ENCODE measurements at regions not wholly inside any gene's neighbourhood (a gene's known extent, or its start where the extent isn't known, plus 50 kb on each side); places are given as distances from the start of the nearest gene placed in this dataset.
A peak's percentile ranks its signal among the peaks of the same experiment; 100 is the strongest.

GRCh38 chr14:42214981-42215491 is 608.4 kb downstream of the LRFN5 start:
- DNase-seq, result no peak
- H3K27me3 ChIP-seq, result no peaks in the 10 kb centered on the region
- H3K4me1 ChIP-seq, result no peaks in the 10 kb centered on the region
- intact Hi-C loops (cut with DNase I), result no loop called here
- no peak for TF ChIP-seq CTCF (IDR thresholded peaks at IDR 0.05)
- H3K4me3 ChIP-seq, result no peak overlapping the region
- no peaks in the 10 kb centered on the region for H3K9me3 ChIP-seq
- H3K27ac ChIP-seq, result no peak overlapping the region
- FAIRE-seq, result no peak
- peak in 1 of 4 donors; percentile 30 for ATAC-seq
- H3K36me3 ChIP-seq, result no peaks in the 10 kb centered on the region

- DNase-seq (no peak), ATAC-seq (no peak), FAIRE-seq (no peak)
- no peak for TF ChIP-seq CTCF (IDR thresholded peaks at IDR 0.05)
- Histone ChIP-seq H3K4me1 (no peaks in the 10 kb centered on the region), H3K27ac (no peak overlapping the region), H3K27me3 (no peaks in the 10 kb centered on the region), H3K9me3 (no peaks in the 10 kb centered on the region), H3K4me3 (no peak overlapping the region), H3K36me3 (no peaks in the 10 kb centered on the region)
- intact Hi-C loops (cut with DNase I), result no loop called here
- WGBS, 2 donors, result 41 to 52% methylated on average over 2 of the region's 2 CpGs
Observed at GRCh38 chr14:42200957-42201356, 594.3 kb downstream of the LRFN5 start.

- H3K4me1 ChIP-seq, result no peaks in the 10 kb centered on the region
Observed at GRCh38 chr14:42198010-42198409, 591.3 kb downstream of the LRFN5 start.

GRCh38 chr14:42192738-42193653 is 586.3 kb downstream of the LRFN5 start:
- no peak overlapping the region for H3K4me3 ChIP-seq
- H3K9me3 ChIP-seq, result no peaks in the 10 kb centered on the region
- WGBS, 2 donors, result 38 to 43% methylated on average over 4 of the region's 4 CpGs
- ATAC-seq, result peak in 2 of 4 donors; percentile 41 to 57
- no peak for DNase-seq
- H3K27ac ChIP-seq, result no peak overlapping the region
- FAIRE-seq, result no peak
- no peaks in the 10 kb centered on the region for H3K4me1 ChIP-seq
- no peak for TF ChIP-seq CTCF (IDR thresholded peaks at IDR 0.05)
- no peaks in the 10 kb centered on the region for H3K27me3 ChIP-seq
- intact Hi-C loops (cut with DNase I), result no loop called here
- H3K36me3 ChIP-seq, result no peaks in the 10 kb centered on the region

More at GRCh38 chr14:42198010-42198409, 591.3 kb downstream of the LRFN5 start:
- intact Hi-C loops (cut with DNase I), result no loop called here
- no peak for DNase-seq
- Histone ChIP-seq H3K36me3 (no peaks in the 10 kb centered on the region), H3K4me3 (no peak overlapping the region), H3K27me3 (no peaks in the 10 kb centered on the region), H3K27ac (no peak overlapping the region), H3K9me3 (no peaks in the 10 kb centered on the region)
- no peak for FAIRE-seq
- TF ChIP-seq CTCF (IDR thresholded peaks at IDR 0.05), result no peak
- ATAC-seq, result no peak
- WGBS, 2 donors, result 42 to 69% methylated on average over 3 of the region's 3 CpGs

GRCh38 chr14:42190744-42191143 is 584.1 kb downstream of the LRFN5 start:
- Histone ChIP-seq H3K9me3 (no peaks in the 10 kb centered on the region), H3K27ac (no peak overlapping the region), H3K4me1 (no peaks in the 10 kb centered on the region), H3K4me3 (no peak overlapping the region), H3K27me3 (no peaks in the 10 kb centered on the region), H3K36me3 (no peaks in the 10 kb centered on the region)
- intact Hi-C loops (cut with DNase I), result no loop called here
- ATAC-seq, result no peak
- 71 to 93% methylated on average over 1 of the region's 1 CpG for WGBS, 2 donors
- no peak for FAIRE-seq
- DNase-seq, result no peak
- TF ChIP-seq CTCF (IDR thresholded peaks at IDR 0.05), result no peak

Data from pancreas (tissue), 10 donors.